GM10248 (cell line): ENCODE measurements at regions not wholly inside any gene's neighbourhood (a gene's known extent, or its start where the extent isn't known, plus 50 kb on each side); places are given as distances from the start of the nearest gene placed in this dataset.
"Not testable (repeated sequence)": the region's sequence is repeated elsewhere in the genome, so short reads cannot be mapped to it uniquely, and the experiment has no call there.

ENCODE experiments used
- CTCF ChIA-PET: fragments of 300-600 bp; sonication (Branson Sonifier 250); formaldehyde crosslinking; extraction: SDS; loops from one replicate; lab custom pipeline; 2021; ENCODE audit warnings: antibody characterized with exemption; lab: Yijun Ruan, JAX
- POLR2A ChIA-PET: fragments of 350-650 bp; sonication (Branson Sonifier 250); formaldehyde crosslinking; extraction: SDS; loops from one replicate; lab custom pipeline; 2020; ENCODE audit warnings: antibody characterized with exemption; lab: Yijun Ruan, JAX
- DNase-seq: peaks from one replicate; pipeline ENCODE4 v3.0.0; 2012; ENCODE audit errors: extremely low spot score

- POLR2A ChIA-PET, DNase-seq, CTCF ChIA-PET: not testable (repeated sequence)
Measured at GRCh38 chr2:91658336-91658735, 2966.9 kb downstream of the RPIA start.

GRCh38 chr2:91659189-91659916 is 2967.9 kb downstream of the RPIA start:
- DNase-seq, CTCF ChIA-PET, POLR2A ChIA-PET: not testable (repeated sequence)

- DNase-seq, POLR2A ChIA-PET, CTCF ChIA-PET: not testable (repeated sequence)
Measured at GRCh38 chr2:91659917-91660275, 2968.4 kb downstream of the RPIA start.

DNA sequence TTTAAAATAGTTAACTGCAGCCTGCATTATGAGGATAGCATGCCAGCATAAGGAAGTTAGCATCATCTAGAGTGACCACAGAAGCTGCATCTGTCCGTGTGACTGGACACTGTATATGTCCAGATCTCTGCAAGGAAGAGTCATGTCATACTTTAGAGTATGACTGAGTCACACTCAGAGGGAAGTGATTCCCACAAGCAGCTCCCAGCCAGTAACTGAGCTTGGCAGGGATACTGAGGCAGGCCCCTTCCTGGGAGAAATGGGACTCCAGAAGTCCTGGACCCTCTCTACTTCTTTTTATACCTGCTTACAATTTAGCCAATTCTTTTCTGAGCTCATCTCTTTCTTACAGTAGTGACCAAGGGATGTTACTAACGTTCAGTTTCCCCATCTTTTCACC is 2975.9 kb downstream of the RPIA start:
- POLR2A ChIA-PET, CTCF ChIA-PET, DNase-seq: not testable (repeated sequence)

- POLR2A ChIA-PET, CTCF ChIA-PET, DNase-seq: not testable (repeated sequence)
Measured at GRCh38 chr2:91685541-91685940, 2994.1 kb downstream of the RPIA start.

- DNase-seq, CTCF ChIA-PET, POLR2A ChIA-PET: not testable (repeated sequence)
Measured at GRCh38 chr2:91686046-91686445, 2994.6 kb downstream of the RPIA start.
